Activated CD8-positive, alpha-beta T cell treated with anti-CD3 and anti-CD28 coated beads for 36 hours (primary cell): ENCODE measurements at regions not wholly inside any gene's neighbourhood (a gene's known extent, or its start where the extent isn't known, plus 50 kb on each side); places are given as distances from the start of the nearest gene placed in this dataset.
A peak's percentile ranks its signal among the peaks of the same experiment; 100 is the strongest.

Experiments used
- ATAC-seq: fragments of 200-7000 bp; cut with Tn5 transposase; one replicate; pipeline ENCODE4 v1.10.0; 2021; ENCODE audit warnings: mild to moderate bottlenecking, moderate library complexity
- CTCF ChIA-PET: fragments of 350-600 bp; sonication (Branson Sonifier 250); formaldehyde crosslinking; loops from one replicate; lab custom pipeline; 2021; ENCODE audit warnings: antibody characterized with exemption; lab: Charles Lee
- POLR2A ChIA-PET: fragments of 350-600 bp; sonication (Branson Sonifier 250); formaldehyde crosslinking; loops from one replicate; lab custom pipeline; 2021; ENCODE audit warnings: antibody characterized with exemption; lab: Charles Lee
- DNase-seq: peaks from one replicate; pipeline ENCODE4 v3.0.0-alpha.2; 2020
- H3K27ac Mint-ChIP-seq: one replicate; pipeline ENCODE4 v1.8.0; 2021; ENCODE audit warnings: mild to moderate bottlenecking, mixed read lengths
- H3K27me3 Mint-ChIP-seq: one replicate; pipeline ENCODE4 v1.8.0; 2021; ENCODE audit warnings: mixed read lengths
- H3K36me3 Mint-ChIP-seq: one replicate; pipeline ENCODE4 v1.8.0; 2021; ENCODE audit warnings: low read depth, mixed read lengths
- H3K4me1 Mint-ChIP-seq: one replicate; pipeline ENCODE4 v1.8.0; 2021; ENCODE audit warnings: low read depth, mixed read lengths
- H3K4me3 Mint-ChIP-seq: one replicate; pipeline ENCODE4 v1.8.0; 2021; ENCODE audit warnings: mild to moderate bottlenecking, moderate library complexity, mixed read lengths
- H3K9me3 Mint-ChIP-seq: one replicate; pipeline ENCODE4 v1.8.0; 2021; ENCODE audit warnings: mixed read lengths
- CTCF ChIP-seq: fragments of 200-600 bp; IDR thresholded peaks from one replicate; pipeline ENCODE4 v1.8.0; 2022; ENCODE audit warnings: antibody characterized with exemption, mild to moderate bottlenecking
- intact Hi-C: fragments of 100-400 bp; cut with micrococcal nuclease; formaldehyde crosslinking; loops from one replicate; pipeline ENCODE4 v1.10.0; 2022

DNA sequence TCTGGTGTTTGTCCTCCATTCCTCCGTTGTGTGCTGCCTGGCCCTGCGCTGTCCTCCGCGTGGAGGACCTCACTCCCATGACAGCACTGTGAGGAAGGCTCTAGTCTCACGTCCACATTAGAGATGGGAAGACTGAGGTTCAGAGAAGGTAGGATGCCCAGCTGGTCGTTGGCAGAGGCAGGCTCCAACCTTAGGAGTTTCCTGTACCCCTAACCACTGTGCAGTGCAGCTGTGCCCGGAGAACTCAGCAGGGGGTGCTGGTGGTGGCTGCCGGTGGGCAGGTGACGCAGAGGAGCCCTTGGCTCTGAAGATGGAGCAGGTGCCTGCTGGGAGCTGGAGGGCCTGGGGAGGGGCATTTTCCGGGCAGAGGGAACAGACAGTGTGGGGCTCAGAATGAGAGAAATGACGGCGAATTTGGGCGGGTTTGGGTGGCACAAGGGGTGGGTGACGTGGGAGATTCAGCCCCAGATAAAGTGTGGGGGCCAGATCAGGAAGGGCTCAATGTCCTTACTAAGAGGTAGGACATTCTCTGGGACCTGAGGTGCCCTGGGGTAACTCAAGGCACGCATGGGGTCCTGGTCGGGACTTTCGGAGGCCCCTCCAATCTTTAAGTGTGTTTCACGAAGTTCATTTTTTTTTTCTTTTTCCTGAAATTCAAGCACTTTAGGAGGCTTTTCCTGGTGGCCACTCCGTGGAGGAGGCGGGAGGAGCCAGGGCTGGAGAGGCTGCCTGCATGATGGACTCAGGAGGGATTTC, 535.0 kb downstream of the TBC1D22A start:
- H3K27ac Mint-ChIP-seq: no peak overlapping the region
- no peaks in the 10 kb centered on the region for H3K9me3 Mint-ChIP-seq
- no peaks in the 10 kb centered on the region for H3K27me3 Mint-ChIP-seq
- ATAC-seq (no peak), DNase-seq (no peak)
- ChIA-PET POLR2A (no interaction called here), CTCF (no interaction called here)
- no peaks in the 10 kb centered on the region for H3K36me3 Mint-ChIP-seq
- TF ChIP-seq CTCF: no peak
- intact Hi-C loops: no loop called here
- no peak overlapping the region for H3K4me3 Mint-ChIP-seq
- no peaks in the 10 kb centered on the region for H3K4me1 Mint-ChIP-seq

DNA sequence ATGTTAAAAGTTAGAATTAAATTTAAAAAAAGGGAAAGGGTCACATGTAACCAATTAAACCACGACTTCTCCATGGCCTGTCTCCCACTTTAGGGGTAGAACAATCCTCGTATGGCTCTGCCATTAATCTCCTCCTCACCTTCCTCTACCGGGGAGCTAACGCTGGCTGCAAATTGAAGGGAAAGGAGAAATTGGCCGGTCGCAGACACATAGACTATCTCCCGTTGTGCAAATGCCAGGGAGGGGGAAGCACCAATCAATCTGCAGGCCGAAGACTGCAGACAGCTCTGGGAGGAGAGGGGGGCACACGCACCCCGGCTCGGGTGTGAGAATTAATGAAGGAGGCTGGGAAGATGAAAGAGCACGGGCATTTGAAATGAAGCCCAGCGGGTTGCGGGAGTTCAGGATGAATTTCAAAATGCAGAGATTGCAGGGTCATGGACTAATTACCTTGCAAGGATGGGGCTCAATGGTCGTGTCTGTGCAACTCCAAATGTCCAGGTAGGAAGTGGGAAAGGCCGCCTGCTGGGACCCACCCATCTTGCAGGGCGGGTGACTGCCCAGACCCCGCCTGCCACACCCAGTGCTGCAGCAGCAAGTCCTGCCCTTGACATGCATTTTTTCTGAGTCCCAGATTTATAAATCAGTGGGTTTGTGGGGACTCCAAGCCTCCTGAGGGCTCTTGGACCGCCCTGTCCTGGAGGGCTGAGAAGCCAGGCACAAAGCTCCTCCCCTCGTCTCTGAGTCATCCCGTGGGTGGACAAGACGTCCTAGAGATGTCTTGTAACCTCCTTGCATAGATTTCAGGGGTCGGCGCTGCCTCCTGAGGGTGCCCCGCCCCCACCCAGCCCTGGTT, 534.2 kb downstream of the TBC1D22A start:
- ChIA-PET CTCF (no interaction called here), POLR2A (no interaction called here)
- no peak overlapping the region for H3K4me3 Mint-ChIP-seq
- ATAC-seq (no peak), DNase-seq (peak; percentile 18)
- H3K9me3 Mint-ChIP-seq: no peaks in the 10 kb centered on the region
- TF ChIP-seq CTCF: no peak
- H3K27me3 Mint-ChIP-seq: no peaks in the 10 kb centered on the region
- no peaks in the 10 kb centered on the region for H3K4me1 Mint-ChIP-seq
- H3K27ac Mint-ChIP-seq: no peak overlapping the region
- no peaks in the 10 kb centered on the region for H3K36me3 Mint-ChIP-seq
- intact Hi-C loops: no loop called here

DNA sequence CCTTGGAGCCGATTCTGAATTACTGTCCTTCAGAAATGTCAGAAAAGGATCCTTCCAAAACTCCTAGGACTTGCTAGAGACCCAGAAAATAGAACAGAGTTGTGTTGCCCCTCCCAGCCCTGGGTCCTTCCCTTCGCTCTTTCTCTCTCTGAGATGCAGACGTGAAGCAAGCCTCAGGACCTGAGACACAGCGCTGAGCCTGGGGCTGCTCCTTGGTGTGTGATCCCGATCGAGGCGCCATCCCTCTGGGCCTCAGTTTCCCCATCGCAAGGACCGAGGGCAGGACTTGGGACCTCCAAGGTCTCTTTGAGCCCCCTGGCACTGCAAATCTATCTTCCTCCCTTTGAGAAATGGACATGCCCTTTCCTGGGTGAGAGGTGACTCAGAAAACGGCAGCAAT, 533.5 kb downstream of the TBC1D22A start:
- Mint-ChIP-seq H3K4me3 (no peak overlapping the region), H3K36me3 (no peaks in the 10 kb centered on the region), H3K27me3 (no peaks in the 10 kb centered on the region), H3K9me3 (no peaks in the 10 kb centered on the region), H3K4me1 (no peaks in the 10 kb centered on the region), H3K27ac (no peak overlapping the region)
- no peak for ATAC-seq
- CTCF ChIA-PET: no interaction called here
- no peak for DNase-seq
- intact Hi-C loops: no loop called here
- TF ChIP-seq CTCF: no peak
- POLR2A ChIA-PET: no interaction called here

DNA sequence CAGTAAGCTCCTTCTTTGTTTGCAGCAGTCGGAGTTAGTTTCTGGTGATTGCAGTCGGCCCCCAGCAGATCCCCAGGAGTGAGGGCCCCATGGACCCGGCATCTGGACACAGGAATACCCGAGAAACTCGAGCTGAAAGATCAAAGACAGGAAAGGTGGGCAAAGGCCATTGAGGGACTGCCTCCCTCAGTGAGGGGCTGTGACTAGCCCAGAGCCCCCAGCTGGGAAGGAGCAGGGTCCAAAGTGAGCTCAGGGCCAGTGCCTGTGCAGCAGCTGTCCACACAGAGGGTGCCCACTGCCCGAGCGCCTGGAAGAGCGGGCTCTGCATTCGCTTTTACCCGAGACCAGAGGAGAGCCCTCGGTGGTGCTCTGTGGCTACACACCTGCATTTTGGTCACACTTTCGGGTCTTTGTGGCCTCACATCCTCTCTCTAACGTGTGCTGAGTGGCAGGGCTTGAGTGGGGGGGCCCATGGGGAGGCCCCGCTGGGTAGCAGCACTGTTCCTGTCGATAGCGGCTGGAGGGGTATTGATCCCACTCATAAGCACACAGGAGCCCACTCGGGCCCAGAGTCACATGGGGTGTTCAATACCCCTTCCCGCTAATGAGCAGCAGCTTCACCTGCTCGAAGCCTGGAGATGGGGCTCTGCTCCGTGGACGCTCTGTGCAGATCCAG, 532.9 kb downstream of the TBC1D22A start:
- intact Hi-C loops: no loop called here
- ChIA-PET CTCF (no interaction called here), POLR2A (interaction anchor here (1.2 kb wide), 1 partner anchor 44 kb away, joined by 3 read pairs; no protein-coding TSS in a partner anchor)
- H3K9me3 Mint-ChIP-seq: no peaks in the 10 kb centered on the region
- H3K36me3 Mint-ChIP-seq: no peaks in the 10 kb centered on the region
- no peaks in the 10 kb centered on the region for H3K4me1 Mint-ChIP-seq
- no peak overlapping the region for H3K27ac Mint-ChIP-seq
- no peak for TF ChIP-seq CTCF
- H3K4me3 Mint-ChIP-seq: no peak overlapping the region
- no peaks in the 10 kb centered on the region for H3K27me3 Mint-ChIP-seq
- ATAC-seq (no peak), DNase-seq (no peak)
